H1 (cell line): ENCODE measurements at regions not wholly inside any gene's neighbourhood (a gene's known extent, or its start where the extent isn't known, plus 50 kb on each side); places are given as distances from the start of the nearest gene placed in this dataset.

Experiments
- ATF2 ChIP-seq: IDR thresholded peaks from 2 replicates; pipeline ENCODE4 v1.6.1; 2012; ENCODE audit warnings: low read length, inconsistent platforms
- BRCA1 ChIP-seq: IDR thresholded peaks from 2 replicates; pipeline ENCODE4 v1.6.1; 2012; ENCODE audit warnings: low read depth, low read length, improper control_type of control experiment
- JUN ChIP-seq: IDR thresholded peaks from 2 replicates; pipeline ENCODE4 v1.6.1; 2011; ENCODE audit warnings: low read depth, mild to moderate bottlenecking, improper control_type of control experiment, low read length
- JUND ChIP-seq: IDR thresholded peaks from 2 replicates; pipeline ENCODE4 v1.6.1; 2011; ENCODE audit warnings: mild to moderate bottlenecking, improper control_type of control experiment, low read length
- TBP ChIP-seq: IDR thresholded peaks from 2 replicates; pipeline ENCODE4 v1.6.1; 2011; ENCODE audit warnings: low read depth, low read length, improper control_type of control experiment

GRCh38 chr10:69703256-69703655 is 73.2 kb downstream of the FAM241B start (continued):
- TF ChIP-seq ATF2 (no peak), JUND (no peak), BRCA1 (no peak), TBP (no peak), JUN (no peak)
- TF ChIP-seq, all 59 proteins: peak for 0
